ENCODE measurements at regions not wholly inside any gene's neighbourhood (a gene's known extent, or its start where the extent isn't known, plus 50 kb on each side); places are given as distances from the start of the nearest gene placed in this dataset.
A peak's percentile ranks its signal among the peaks of the same experiment; 100 is the strongest.
"Not testable (repeated sequence)": the region's sequence is repeated elsewhere in the genome, so short reads cannot be mapped to it uniquely, and the experiment has no call there.

- no peak for DNase-seq (ENCODE audit: low read depth)
- in situ Hi-C loops (cut with HindIII; ENCODE audit: low pct_unique_long_range_greater_than_20kb, low sequenced_read_pairs) = no loop called here
These were observed 247.8 kb upstream of the KRR1 start for GRCh38 chr12:75759196-75759595.

GRCh38 chr12:75756771-75757170 lies 245.4 kb upstream of the KRR1 start:
- no peak for DNase-seq (ENCODE audit: low read depth)
- in situ Hi-C loops (cut with HindIII; ENCODE audit: low pct_unique_long_range_greater_than_20kb, low sequenced_read_pairs) = no loop called here

- in situ Hi-C loops (cut with HindIII; ENCODE audit: low pct_unique_long_range_greater_than_20kb, low sequenced_read_pairs) = no loop called here
- DNase-seq (ENCODE audit: low read depth) = no peak
These were observed 244.7 kb upstream of the KRR1 start for GRCh38 chr12:75756111-75756510.

- no peak for DNase-seq (ENCODE audit: low read depth)
- in situ Hi-C loops (cut with HindIII; ENCODE audit: low pct_unique_long_range_greater_than_20kb, low sequenced_read_pairs) = no loop called here
These were observed 243.3 kb upstream of the KRR1 start for GRCh38 chr12:75754698-75755097.

GRCh38 chr12:75754141-75754540 lies 242.7 kb upstream of the KRR1 start:
- DNase-seq (ENCODE audit: low read depth) = no peak
- in situ Hi-C loops (cut with HindIII; ENCODE audit: low pct_unique_long_range_greater_than_20kb, low sequenced_read_pairs) = no loop called here

GRCh38 chr12:75751769-75752471 lies 240.5 kb upstream of the KRR1 start:
- in situ Hi-C loops (cut with HindIII; ENCODE audit: low pct_unique_long_range_greater_than_20kb, low sequenced_read_pairs) = no loop called here
- peak; percentile 24 for DNase-seq (ENCODE audit: low read depth)

- in situ Hi-C loops (cut with HindIII; ENCODE audit: low pct_unique_long_range_greater_than_20kb, low sequenced_read_pairs) = no loop called here
- peak; percentile 34 for DNase-seq (ENCODE audit: low read depth)
These were observed 239.4 kb upstream of the KRR1 start for GRCh38 chr12:75750716-75751306.

- in situ Hi-C loops (cut with HindIII; ENCODE audit: low pct_unique_long_range_greater_than_20kb, low sequenced_read_pairs); DNase-seq (ENCODE audit: low read depth): not testable (repeated sequence)
These were observed 237.6 kb upstream of the KRR1 start for GRCh38 chr12:75748990-75749389.

GRCh38 chr12:75748136-75748535 lies 236.7 kb upstream of the KRR1 start:
- in situ Hi-C loops (cut with HindIII; ENCODE audit: low pct_unique_long_range_greater_than_20kb, low sequenced_read_pairs) = no loop called here
- DNase-seq (ENCODE audit: low read depth) = no peak

GRCh38 chr12:75747572-75748021 lies 236.2 kb upstream of the KRR1 start:
- DNase-seq (ENCODE audit: low read depth) = no peak
- in situ Hi-C loops (cut with HindIII; ENCODE audit: low pct_unique_long_range_greater_than_20kb, low sequenced_read_pairs) = no loop called here

GRCh38 chr12:75746621-75747020 lies 235.2 kb upstream of the KRR1 start:
- in situ Hi-C loops (cut with HindIII; ENCODE audit: low pct_unique_long_range_greater_than_20kb, low sequenced_read_pairs) = no loop called here
- no peak for DNase-seq (ENCODE audit: low read depth)

- DNase-seq (ENCODE audit: low read depth) = no peak
- in situ Hi-C loops (cut with HindIII; ENCODE audit: low pct_unique_long_range_greater_than_20kb, low sequenced_read_pairs) = no loop called here
These were observed 233.3 kb upstream of the KRR1 start for GRCh38 chr12:75744607-75745256.

GRCh38 chr12:75742961-75743360 lies 231.6 kb upstream of the KRR1 start:
- DNase-seq (ENCODE audit: low read depth) = no peak
- in situ Hi-C loops (cut with HindIII; ENCODE audit: low pct_unique_long_range_greater_than_20kb, low sequenced_read_pairs) = no loop called here

GRCh38 chr12:75742048-75742447 lies 230.6 kb upstream of the KRR1 start:
- in situ Hi-C loops (cut with HindIII; ENCODE audit: low pct_unique_long_range_greater_than_20kb, low sequenced_read_pairs) = no loop called here

GRCh38 chr12:75739912-75740311 lies 228.5 kb upstream of the KRR1 start:
- DNase-seq (ENCODE audit: low read depth) = no peak
- in situ Hi-C loops (cut with HindIII; ENCODE audit: low pct_unique_long_range_greater_than_20kb, low sequenced_read_pairs) = no loop called here

More at GRCh38 chr12:75742048-75742447, 230.6 kb upstream of the KRR1 start:
- DNase-seq (ENCODE audit: low read depth) = no peak

GRCh38 chr12:75739098-75739497 lies 227.7 kb upstream of the KRR1 start:
- DNase-seq (ENCODE audit: low read depth) = not testable (repeated sequence)

GRCh38 chr12:75738486-75738885 lies 227.1 kb upstream of the KRR1 start:
- DNase-seq (ENCODE audit: low read depth) = no peak
- in situ Hi-C loops (cut with HindIII; ENCODE audit: low pct_unique_long_range_greater_than_20kb, low sequenced_read_pairs) = no loop called here

More at GRCh38 chr12:75739098-75739497, 227.7 kb upstream of the KRR1 start:
- in situ Hi-C loops (cut with HindIII; ENCODE audit: low pct_unique_long_range_greater_than_20kb, low sequenced_read_pairs) = not testable (repeated sequence)

- in situ Hi-C loops (cut with HindIII; ENCODE audit: low pct_unique_long_range_greater_than_20kb, low sequenced_read_pairs) = no loop called here
- no peak for DNase-seq (ENCODE audit: low read depth)
These were observed 224.4 kb upstream of the KRR1 start for GRCh38 chr12:75735853-75736252.

- in situ Hi-C loops (cut with HindIII; ENCODE audit: low pct_unique_long_range_greater_than_20kb, low sequenced_read_pairs) = no loop called here
- DNase-seq (ENCODE audit: low read depth) = no peak
These were observed 217.4 kb upstream of the KRR1 start for GRCh38 chr12:75728826-75729225.
